ENCODE measurements at regions not wholly inside any gene's neighbourhood (a gene's known extent, or its start where the extent isn't known, plus 50 kb on each side); places are given as distances from the start of the nearest gene placed in this dataset.
"Not testable (repeated sequence)": the region's sequence is repeated elsewhere in the genome, so short reads cannot be mapped to it uniquely, and the experiment has no call there.

GRCh38 chr2:88924533-88924932 lies 233.1 kb downstream of the RPIA start:
- DNase-seq (ENCODE audit: low read depth), result no peak

DNA sequence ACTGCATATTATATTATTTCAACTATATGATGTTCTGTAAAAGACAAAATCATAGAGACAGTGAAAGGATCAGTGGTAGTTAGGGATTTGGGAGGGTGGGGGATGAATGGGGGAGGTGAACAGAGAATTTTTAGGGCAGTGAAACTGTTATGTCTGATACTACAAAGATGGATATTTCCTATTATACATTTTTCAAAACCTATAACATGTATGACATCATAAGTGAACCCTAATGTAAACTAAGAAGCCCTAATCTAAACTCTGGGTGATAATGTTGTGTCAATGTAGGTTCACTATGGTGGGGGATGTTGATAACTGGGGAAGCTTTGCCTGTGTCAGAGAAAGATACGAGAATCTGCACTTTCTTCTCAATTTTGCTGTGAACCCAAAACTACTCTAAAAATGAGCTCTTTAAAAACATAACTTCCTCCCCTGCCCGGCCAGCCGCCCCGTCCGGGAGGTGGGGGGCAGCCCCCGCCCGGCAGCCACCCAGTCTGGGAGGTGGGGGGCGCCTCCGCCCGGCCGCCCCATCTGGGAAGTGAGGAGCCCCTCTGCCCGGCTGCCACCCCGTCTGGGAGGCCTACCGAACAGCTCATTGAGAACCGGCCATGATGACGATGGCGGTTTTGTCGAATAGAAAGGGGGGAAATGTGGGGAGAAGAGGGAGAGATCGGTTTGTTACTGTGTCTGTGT lies 234.4 kb downstream of the RPIA start:
- no peak for DNase-seq (ENCODE audit: low read depth)

DNA sequence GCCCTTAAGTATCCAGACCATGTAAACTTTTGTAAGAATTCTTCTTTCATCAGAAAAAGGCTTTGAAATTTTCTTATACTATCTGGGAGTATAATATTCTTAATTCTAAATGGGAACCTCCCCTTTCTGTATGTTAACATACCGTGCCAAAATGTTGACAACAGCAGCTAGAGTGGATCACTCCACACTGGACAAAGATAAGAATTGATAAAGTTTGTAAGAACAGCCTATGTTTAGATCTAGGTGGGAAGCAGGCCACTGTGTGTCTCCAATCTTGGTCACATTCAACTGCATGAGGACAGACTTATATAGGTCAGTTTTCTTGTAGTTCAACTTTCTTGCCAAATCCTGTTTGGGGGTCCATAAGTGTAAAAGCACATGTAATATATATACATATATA lies 235.7 kb downstream of the RPIA start:
- DNase-seq (ENCODE audit: low read depth), result no peak

GRCh38 chr2:88930659-88931058 lies 239.2 kb downstream of the RPIA start:
- DNase-seq (ENCODE audit: low read depth), result no peak

GRCh38 chr2:88932686-88933085 lies 241.2 kb downstream of the RPIA start:
- no peak for DNase-seq (ENCODE audit: low read depth)

DNA sequence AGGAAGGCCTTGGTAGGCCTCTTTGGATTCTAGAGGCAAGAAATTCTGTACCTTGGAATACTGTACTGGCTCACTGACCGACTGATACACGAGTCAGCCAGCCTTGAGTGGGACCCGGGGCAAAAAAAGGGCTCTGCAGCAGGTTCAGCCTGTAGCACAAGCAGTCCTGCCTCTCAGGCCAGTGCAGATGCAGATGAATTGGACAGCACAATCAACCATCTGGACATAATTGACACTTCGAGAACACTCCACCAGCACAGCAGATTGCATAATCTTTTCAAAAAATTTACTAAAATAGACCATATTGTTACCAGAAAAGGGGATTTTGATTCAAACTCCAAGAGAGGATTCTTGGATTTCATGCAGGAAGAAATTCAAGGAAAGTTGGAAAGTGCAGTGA lies 241.6 kb downstream of the RPIA start:
- DNase-seq (ENCODE audit: low read depth), result no peak

GRCh38 chr2:88933980-88934379 lies 242.5 kb downstream of the RPIA start:
- no peak for DNase-seq (ENCODE audit: low read depth)

DNA sequence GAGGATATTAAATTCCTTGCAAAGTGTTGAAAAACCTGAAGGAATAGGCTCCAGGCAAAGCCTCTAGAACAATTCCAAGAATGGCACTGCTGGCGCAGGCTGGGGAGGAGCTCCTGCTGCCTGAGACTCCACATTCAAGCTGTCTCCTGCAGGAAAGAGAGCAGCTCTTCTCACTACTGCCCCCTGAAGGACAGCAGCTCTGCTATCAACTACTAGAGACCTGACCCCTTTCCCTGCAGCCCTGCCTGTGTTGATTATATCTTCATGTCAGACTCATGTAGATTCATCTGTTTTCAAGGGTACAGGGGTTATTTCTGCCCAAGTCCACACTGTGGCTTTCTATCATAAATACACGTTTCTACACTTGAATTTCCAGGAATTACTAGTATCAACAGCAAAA lies 249.7 kb downstream of the RPIA start:
- DNase-seq (ENCODE audit: low read depth), result not testable (repeated sequence)

GRCh38 chr2:88942798-88943197 lies 251.3 kb downstream of the RPIA start:
- DNase-seq (ENCODE audit: low read depth), result no peak

GRCh38 chr2:88949336-88949735 lies 257.9 kb downstream of the RPIA start:
- no peak for DNase-seq (ENCODE audit: low read depth)

DNA sequence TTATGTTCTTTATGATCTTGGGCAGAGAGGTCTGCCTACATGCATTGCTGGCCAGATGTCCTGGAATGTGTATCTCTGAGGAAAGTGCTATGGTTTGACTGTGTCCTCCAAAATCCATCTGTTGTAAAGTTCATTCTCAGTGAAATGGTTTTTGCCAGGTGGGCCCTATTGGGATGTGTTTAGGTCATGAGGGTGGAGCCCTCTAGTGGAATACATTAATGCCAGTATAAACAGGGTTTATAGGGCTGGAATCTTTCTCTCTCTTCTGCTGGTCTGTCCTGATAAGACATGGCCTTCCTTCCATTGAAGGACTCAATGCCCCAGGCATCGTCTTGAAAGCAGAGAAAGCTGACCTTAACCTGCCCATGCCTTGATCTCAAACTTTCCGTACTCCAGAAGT lies 258.5 kb downstream of the RPIA start:
- no peak for DNase-seq (ENCODE audit: low read depth)

DNA sequence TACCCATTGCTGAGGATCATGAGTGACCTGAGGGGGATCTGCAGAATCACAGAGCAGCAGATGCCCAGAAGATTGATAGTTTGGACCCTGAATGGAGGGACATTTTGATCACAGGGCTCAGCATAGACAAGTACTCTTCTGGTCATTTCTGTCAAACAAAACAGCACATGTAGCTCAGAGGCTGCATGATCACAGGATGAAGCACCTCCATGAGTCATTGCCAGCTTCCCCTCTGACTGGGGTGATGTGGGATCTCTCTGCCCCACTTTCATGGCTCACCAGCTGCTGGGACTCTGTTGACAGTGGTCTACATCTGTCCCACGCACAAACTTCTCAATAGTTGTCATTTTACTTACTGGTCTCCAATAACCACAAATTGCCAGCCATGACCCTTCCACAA lies 264.1 kb downstream of the RPIA start:
- DNase-seq (ENCODE audit: low read depth), result no peak

GRCh38 chr2:88959480-88960204 lies 268.2 kb downstream of the RPIA start:
- no peak for DNase-seq (ENCODE audit: low read depth)

DNA sequence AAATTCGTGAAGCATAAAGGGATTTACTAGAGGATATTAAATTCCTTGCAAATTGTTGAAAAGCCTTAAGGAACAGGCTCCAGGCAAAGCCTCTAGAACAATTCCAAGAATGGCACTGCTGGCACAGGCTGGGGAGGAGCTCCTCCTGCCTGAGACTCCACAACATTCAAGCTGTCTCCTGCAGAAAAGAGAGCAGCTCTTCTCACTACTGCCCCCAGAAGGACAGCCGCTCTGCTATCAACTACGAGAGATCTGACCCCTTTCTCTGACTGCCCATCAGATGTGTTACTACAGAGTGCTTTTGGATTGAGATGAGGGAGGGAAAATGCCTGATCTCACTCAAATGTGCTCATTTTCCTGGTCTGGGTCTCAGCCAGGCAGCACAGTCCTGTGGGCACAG lies 269.9 kb downstream of the RPIA start:
- not testable (repeated sequence) for DNase-seq (ENCODE audit: low read depth)

DNA sequence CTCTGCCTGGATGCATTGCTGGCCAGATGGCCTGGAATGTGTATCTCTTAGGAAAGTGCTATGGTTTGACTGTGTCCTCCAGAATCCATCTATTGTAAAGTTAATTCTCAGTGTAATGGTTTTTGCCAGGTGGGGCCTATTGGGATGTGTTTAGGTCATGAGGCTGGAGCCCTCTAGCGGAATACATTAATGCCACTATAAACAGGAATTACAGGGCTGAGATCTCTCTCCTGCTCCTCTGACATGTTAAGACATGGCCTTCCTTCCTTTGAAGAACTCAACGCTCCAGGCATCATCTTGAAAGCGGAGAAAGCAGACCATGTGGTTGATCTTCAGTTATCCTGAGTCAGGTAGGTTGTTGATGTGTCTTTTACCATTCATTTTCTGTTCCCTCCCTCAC lies 276.4 kb downstream of the RPIA start:
- DNase-seq (ENCODE audit: low read depth), result no peak

GRCh38 chr2:88978011-88978410 lies 286.5 kb downstream of the RPIA start:
- not testable (repeated sequence) for DNase-seq (ENCODE audit: low read depth)

GRCh38 chr2:88978446-88978845 lies 287.0 kb downstream of the RPIA start:
- DNase-seq (ENCODE audit: low read depth), result not testable (repeated sequence)

GRCh38 chr2:88984079-88984478 lies 292.6 kb downstream of the RPIA start:
- DNase-seq (ENCODE audit: low read depth), result not testable (repeated sequence)

GRCh38 chr2:88986721-88987330 lies 295.4 kb downstream of the RPIA start:
- not testable (repeated sequence) for DNase-seq (ENCODE audit: low read depth)

GRCh38 chr2:88988617-88989016 lies 297.1 kb downstream of the RPIA start:
- not testable (repeated sequence) for DNase-seq (ENCODE audit: low read depth)

- not testable (repeated sequence) for DNase-seq (ENCODE audit: low read depth)
Measured at GRCh38 chr2:88992819-88993218, 301.3 kb downstream of the RPIA start.

DNA sequence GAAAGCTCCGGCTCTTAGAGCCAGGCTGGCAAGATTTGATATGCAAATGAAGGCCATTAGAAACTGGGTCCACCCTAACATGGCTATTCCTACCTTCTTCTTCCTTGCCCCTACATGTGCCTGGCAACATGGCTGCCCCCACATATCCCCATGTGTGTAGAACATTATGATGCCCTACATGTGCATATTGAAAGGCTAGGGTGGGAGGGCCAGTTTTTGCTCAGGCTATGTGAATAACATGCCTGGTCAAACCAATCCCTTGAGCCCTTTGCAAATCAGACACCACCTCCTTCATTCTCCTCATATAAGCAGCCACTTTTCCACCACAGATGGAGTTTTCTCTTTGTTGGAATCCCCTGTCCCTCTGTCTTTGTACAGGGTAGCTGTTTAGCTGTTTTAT lies 303.4 kb downstream of the RPIA start:
- not testable (repeated sequence) for DNase-seq (ENCODE audit: low read depth)

- not testable (repeated sequence) for DNase-seq (ENCODE audit: low read depth)
Measured at GRCh38 chr2:88996588-88996987, 305.1 kb downstream of the RPIA start.

All from CMK (cell line).